Ectodermal cell (in vitro differentiated cells): ENCODE measurements at regions not wholly inside any gene's neighbourhood (a gene's known extent, or its start where the extent isn't known, plus 50 kb on each side); places are given as distances from the start of the nearest gene placed in this dataset.

Experiments used
- H3K27ac ChIP-seq: 2 replicates; pipeline ENCODE4 v1.7.0; 2013; ENCODE audit warnings: mild to moderate bottlenecking, low read depth, low read length; ENCODE audit not compliant: insufficient read depth, poor library complexity, severe bottlenecking
- H3K27me3 ChIP-seq: 2 replicates; pipeline ENCODE4 v1.7.0; 2013; ENCODE audit warnings: mild to moderate bottlenecking, low read length; ENCODE audit not compliant: insufficient read depth, control insufficient read depth, poor library complexity, severe bottlenecking
- H3K36me3 ChIP-seq: one replicate; pipeline ENCODE4 v1.7.0; 2013; ENCODE audit warnings: low read length; ENCODE audit not compliant: control insufficient read depth, insufficient read depth
- H3K4me1 ChIP-seq: one replicate; pipeline ENCODE4 v1.7.0; 2013; ENCODE audit warnings: low read length; ENCODE audit not compliant: control insufficient read depth, insufficient read depth
- H3K4me3 ChIP-seq: 2 replicates; pipeline ENCODE4 v1.7.0; 2013; ENCODE audit warnings: low read depth, low read length, control low read depth; ENCODE audit not compliant: insufficient read depth
- H3K9me3 ChIP-seq: 2 replicates; pipeline ENCODE4 v1.7.0; 2013; ENCODE audit warnings: mild to moderate bottlenecking, low read length, moderate library complexity; ENCODE audit not compliant: control insufficient read depth
- WGBS, 2 experiments: methylation state at CpG; one replicate each; pipeline ENCODE4 v1.1.7; 2013; ENCODE audit warnings: missing lambda C conversion rate in 2 of 2; 5-methylcytosine and 5-hydroxymethylcytosine counted together

DNA sequence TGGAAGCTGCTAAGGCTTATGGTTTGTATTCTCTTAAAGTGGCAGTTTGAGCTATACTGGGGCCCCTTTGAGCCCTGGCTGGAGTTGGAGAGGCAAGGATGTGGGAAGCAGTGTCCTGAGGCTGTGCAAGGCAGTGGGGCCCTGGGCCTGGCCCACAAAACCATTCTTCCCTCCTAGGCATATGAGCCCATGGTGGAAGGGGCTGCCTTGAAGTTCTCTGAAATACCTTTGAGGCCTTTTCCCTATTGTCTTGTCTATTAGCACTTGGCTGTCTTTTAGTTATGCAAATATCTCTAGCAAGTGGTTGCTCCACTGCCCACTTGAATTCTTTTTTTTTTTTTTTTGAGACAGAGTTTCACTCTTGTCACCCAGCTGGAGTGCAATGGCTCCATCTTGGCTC lies 119.2 kb downstream of the PCTP start:
- Histone ChIP-seq H3K4me1 (no peaks in the 10 kb centered on the region), H3K4me3 (no peak overlapping the region), H3K27ac (no peak overlapping the region), H3K27me3 (no peaks in the 10 kb centered on the region), H3K9me3 (no peaks in the 10 kb centered on the region), H3K36me3 (no peaks in the 10 kb centered on the region)

DNA sequence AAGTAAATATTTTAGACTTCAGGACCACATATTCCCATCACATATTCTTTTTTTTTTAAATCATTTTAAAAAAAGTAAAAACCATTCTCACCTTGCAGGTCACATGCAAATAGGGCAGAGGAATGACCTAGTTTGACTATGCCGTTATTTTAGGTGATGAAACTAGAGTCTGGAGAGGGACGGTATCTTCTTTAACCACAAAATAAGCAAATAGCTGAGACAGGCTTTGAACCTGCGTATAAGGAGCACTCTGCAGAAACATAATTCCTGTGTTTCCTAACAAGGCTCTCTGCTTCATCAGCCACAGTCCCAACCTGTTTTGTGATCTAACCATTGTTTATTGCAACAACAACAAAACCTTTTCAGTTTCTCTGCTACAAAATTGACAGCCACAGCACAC lies 121.5 kb downstream of the PCTP start:
- Histone ChIP-seq H3K27ac (no peak overlapping the region), H3K4me1 (no peaks in the 10 kb centered on the region), H3K4me3 (no peak overlapping the region), H3K27me3 (no peaks in the 10 kb centered on the region), H3K36me3 (no peaks in the 10 kb centered on the region), H3K9me3 (no peaks in the 10 kb centered on the region)
- 96 to 97% methylated on average over 3 of the region's 3 CpGs for WGBS, 2 experiments

DNA sequence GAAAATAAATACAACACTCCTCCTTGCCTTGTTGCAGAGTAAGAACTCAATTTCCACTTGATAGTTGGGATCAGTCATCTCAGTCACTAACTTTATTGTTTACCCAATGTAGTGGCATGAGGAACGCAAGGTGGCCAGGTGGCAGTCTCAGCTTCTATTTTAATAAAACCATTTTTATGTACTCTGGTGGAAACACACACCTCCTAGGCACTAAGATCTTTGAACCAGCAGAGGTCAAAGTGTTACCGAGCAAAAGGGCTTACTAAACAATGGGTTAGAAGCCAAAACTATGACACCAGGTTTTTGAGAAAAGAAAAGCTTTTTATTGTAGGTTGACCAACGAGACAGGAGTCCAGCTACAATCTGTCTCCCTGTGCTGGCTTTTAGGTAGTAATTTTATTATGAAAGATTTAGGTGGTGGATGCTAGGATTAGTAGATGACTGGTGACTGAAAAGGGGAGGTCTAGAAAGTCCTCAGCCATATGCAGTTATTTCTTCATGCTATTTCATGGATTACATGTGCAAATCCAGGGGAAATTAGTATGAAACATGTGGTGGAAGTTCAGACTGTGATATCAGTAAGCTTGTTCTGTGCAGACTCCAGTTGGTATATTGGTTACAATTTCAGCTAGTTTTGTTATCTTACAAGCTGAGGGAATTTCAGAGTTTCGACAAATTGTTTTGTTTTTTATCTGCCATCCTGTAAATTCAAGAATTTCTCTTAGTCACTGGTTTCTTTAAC lies 122.3 kb downstream of the PCTP start:
- Histone ChIP-seq H3K4me3 (no peak overlapping the region), H3K27me3 (no peaks in the 10 kb centered on the region), H3K4me1 (no peaks in the 10 kb centered on the region), H3K27ac (no peak overlapping the region), H3K36me3 (no peaks in the 10 kb centered on the region), H3K9me3 (no peaks in the 10 kb centered on the region)
- WGBS, 2 experiments: 81 to 83% methylated on average over 4 of the region's 4 CpGs

DNA sequence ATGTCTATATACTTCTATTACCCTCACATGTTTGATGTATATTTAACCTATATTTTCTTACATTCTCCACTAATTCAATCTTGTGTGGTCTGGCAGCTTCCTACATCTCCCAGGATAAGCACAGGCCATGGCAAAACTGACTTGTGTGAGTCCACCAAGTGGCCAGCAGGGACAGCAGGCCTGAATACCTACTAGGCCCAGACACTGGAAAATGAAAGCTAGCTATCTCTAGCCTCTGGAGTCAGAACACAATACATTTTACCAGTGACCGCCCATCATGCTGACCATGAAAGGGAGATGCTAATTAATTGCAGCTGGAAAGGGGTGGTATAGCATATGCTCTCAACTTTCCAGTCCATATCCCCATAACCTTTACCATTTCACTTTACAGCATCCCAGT lies 132.3 kb downstream of the PCTP start:
- no peaks in the 10 kb centered on the region for H3K9me3 ChIP-seq
- H3K36me3 ChIP-seq: no peaks in the 10 kb centered on the region
- no peak overlapping the region for H3K4me3 ChIP-seq
- H3K4me1 ChIP-seq: no peaks in the 10 kb centered on the region
- H3K27me3 ChIP-seq: no peaks in the 10 kb centered on the region
- H3K27ac ChIP-seq: no peak overlapping the region
- 87 to 91% methylated on average over 1 of the region's 1 CpG for WGBS, 2 experiments

DNA sequence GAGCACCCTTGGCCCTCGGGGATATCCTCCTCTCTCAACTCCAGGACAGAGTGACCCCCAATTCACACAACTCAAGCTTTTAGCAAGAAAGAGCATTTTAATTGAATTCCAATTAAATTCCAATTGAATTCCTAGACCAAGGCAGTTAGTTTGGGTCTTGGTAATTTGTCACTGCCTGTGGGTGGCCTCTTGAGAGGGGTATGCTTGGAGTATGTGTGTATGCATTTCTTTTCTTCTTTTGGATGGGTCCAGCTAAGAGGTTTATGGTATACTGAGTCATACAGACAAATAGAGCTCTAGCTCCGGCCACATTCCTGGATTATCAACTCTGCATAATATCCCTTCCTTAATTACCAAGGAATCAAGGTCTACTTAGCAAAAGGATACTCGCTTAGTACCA lies 136.7 kb downstream of the PCTP start:
- H3K27ac ChIP-seq: no peak overlapping the region
- H3K4me1 ChIP-seq: no peaks in the 10 kb centered on the region
- H3K9me3 ChIP-seq: no peaks in the 10 kb centered on the region
- H3K36me3 ChIP-seq: no peaks in the 10 kb centered on the region
- H3K27me3 ChIP-seq: no peaks in the 10 kb centered on the region
- 91 to 98% methylated on average over 3 of the region's 3 CpGs for WGBS, 2 experiments
- H3K4me3 ChIP-seq: no peak overlapping the region

DNA sequence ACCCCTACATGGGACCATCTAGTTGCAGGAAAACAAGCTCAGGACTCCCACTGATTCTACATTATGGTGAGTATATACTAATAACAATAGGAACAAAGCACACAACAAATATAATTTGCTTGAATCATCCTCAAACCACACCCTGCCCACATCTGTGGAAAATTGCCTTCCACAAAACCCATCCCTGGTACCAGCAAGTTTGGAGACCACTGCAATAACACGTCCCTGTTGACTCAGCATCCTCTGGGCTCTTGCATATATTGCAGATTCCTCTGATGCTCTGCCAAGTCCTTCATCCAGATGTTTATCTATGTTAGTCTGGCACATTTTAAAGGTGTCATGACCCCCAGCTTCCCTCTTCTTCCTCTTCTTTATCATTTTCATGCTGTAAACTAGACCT lies 138.4 kb downstream of the PCTP start:
- 83 to 85% methylated on average over 1 of the region's 1 CpG for WGBS, 2 experiments
- no peak overlapping the region for H3K4me3 ChIP-seq

DNA sequence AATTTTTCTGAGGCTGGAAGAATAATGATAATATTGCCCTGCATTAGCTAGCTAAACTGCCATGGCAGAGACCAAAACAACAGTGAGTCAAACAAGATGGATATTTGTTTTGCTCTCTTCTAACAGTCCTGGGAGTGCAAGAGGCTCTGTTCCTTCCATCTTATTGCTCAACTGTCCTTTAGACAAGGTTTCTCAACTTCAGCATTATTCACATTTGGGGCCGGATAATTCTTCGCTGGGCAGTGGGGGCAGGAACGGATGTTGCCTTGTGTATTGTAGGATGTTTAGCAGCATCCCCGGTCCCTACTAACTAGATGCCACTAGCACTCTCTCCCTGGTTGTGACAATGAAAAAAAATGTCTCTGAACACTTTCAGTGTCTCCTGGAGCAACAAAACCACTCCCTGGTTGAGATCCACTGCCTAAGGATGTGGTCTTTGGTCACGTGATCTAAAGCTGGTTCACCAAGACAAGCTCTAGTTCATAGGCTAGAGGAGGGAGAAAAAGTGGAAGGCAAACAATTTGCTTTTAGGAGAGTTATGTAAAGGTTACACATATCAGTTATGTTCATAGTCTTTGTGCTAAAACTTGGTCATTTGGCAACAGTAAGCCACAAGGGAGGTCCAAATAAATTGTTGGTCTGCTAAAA lies 144.4 kb downstream of the PCTP start:
- H3K4me3 ChIP-seq: no peak overlapping the region
- 86 to 93% methylated on average over 2 to 5 of the region's 5 CpGs for WGBS, 2 experiments

More for the DNA sequence above, 138.4 kb downstream of the PCTP start:
- H3K36me3 ChIP-seq: no peaks in the 10 kb centered on the region
- H3K27me3 ChIP-seq: no peaks in the 10 kb centered on the region
- no peaks in the 10 kb centered on the region for H3K4me1 ChIP-seq
- H3K9me3 ChIP-seq: no peaks in the 10 kb centered on the region
- no peak overlapping the region for H3K27ac ChIP-seq

DNA sequence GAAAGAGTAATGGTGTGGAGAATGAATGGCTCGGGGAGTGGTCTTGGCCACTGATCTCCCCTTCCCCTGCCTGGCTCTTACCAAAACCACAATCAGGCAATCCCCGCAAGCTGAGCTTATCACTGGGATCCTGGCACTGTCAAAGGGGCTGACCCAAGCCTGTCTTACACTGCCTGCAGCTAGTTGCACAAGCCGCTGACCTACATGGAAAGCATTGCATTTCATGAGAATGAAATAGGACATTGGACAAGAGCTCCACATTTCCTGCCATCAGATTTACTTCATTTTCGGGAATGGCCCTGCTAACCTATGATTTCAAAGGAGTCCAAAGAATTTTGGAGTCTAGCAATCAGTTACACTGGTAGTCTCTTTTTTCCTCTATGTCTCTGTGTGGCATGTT lies 146.4 kb downstream of the PCTP start:
- Histone ChIP-seq H3K27me3 (no peaks in the 10 kb centered on the region), H3K36me3 (no peaks in the 10 kb centered on the region), H3K4me1 (no peaks in the 10 kb centered on the region), H3K27ac (no peak overlapping the region), H3K4me3 (no peak overlapping the region), H3K9me3 (no peaks in the 10 kb centered on the region)
- WGBS, 2 experiments: 87 to 95% methylated on average over 3 to 4 of the region's 4 CpGs

More for the DNA sequence above, 144.4 kb downstream of the PCTP start:
- no peaks in the 10 kb centered on the region for H3K27me3 ChIP-seq
- no peaks in the 10 kb centered on the region for H3K36me3 ChIP-seq
- no peak overlapping the region for H3K27ac ChIP-seq
- no peaks in the 10 kb centered on the region for H3K9me3 ChIP-seq
- H3K4me1 ChIP-seq: no peaks in the 10 kb centered on the region

DNA sequence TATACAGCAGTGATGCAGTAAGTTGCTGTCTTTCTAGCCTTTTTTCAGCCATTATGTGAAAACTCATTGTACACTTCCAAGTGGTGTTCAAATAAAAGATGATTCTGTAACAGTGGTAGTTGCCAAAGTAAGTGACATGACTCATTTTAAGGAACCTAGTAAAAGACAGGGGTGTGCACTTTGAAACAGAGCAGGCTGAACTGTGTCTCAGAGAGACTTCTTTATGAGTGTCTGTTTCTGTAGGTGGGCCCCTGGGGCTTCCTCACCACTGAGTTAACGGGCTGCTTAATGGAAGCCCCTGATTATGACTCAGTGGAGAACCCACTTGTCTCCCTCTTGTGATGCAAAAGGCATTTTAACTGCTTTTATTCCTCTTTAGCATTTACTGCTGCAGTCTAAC lies 147.3 kb downstream of the PCTP start:
- Histone ChIP-seq H3K4me1 (no peaks in the 10 kb centered on the region), H3K9me3 (no peaks in the 10 kb centered on the region), H3K4me3 (no peak overlapping the region), H3K36me3 (no peaks in the 10 kb centered on the region), H3K27me3 (no peaks in the 10 kb centered on the region), H3K27ac (no peak overlapping the region)
- 86 to 91% methylated on average over 1 of the region's 1 CpG for whole genome bisulfite sequencing, 2 experiments

DNA sequence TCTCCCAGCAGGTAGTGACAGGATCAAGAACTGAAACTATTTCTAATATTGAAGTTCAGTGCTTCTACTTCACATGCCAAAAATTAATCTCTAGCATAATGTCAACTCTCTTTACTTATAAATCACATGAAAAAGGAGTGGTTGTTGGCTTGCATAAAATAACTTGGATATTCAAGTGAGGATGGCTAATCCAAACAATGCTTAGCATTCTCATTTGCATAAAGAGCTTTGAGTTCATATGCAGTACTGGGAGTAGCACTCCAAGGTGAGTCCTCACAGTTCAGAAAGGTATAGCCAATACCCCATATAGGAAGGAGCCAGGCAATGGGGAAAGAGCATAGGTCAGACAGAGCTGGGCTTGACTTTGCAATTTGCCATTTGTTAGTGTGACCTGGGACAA lies 149.3 kb downstream of the PCTP start:
- no peak overlapping the region for H3K4me3 ChIP-seq
- no peaks in the 10 kb centered on the region for H3K27me3 ChIP-seq
- H3K27ac ChIP-seq: no peak overlapping the region
- no peaks in the 10 kb centered on the region for H3K9me3 ChIP-seq
- no peaks in the 10 kb centered on the region for H3K36me3 ChIP-seq
- no peaks in the 10 kb centered on the region for H3K4me1 ChIP-seq
